WTC11 (cell line): ENCODE measurements at regions not wholly inside any gene's neighbourhood (a gene's known extent, or its start where the extent isn't known, plus 50 kb on each side); places are given as distances from the start of the nearest gene placed in this dataset.

ENCODE experiments used
- CTCF ChIP-seq: fragments of 200-600 bp; IDR thresholded peaks from 2 replicates; pipeline ENCODE4 v1.8.0; 2022; ENCODE audit warnings: antibody characterized with exemption
- HMGXB4 ChIP-seq: sonication (generic); formaldehyde crosslinking; IDR thresholded peaks from 2 replicates; pipeline ENCODE4 v1.8.1; 2023; ENCODE audit warnings: mild to moderate bottlenecking, moderate library complexity, missing genetic modification reagents
- MAX ChIP-seq: sonication (generic); formaldehyde crosslinking; IDR thresholded peaks from 2 replicates; pipeline ENCODE4 v1.8.0; 2022; ENCODE audit warnings: mild to moderate bottlenecking, missing genetic modification reagents
- NFYB ChIP-seq: sonication (generic); formaldehyde crosslinking; conservative IDR thresholded peaks from 2 replicates; pipeline ENCODE4 v1.8.0; 2022; ENCODE audit warnings: low read depth, missing genetic modification reagents
- OVOL2 ChIP-seq: fragments of 250-450 bp; sonication (Bioruptor Pico); IDR thresholded peaks from 2 replicates; pipeline ENCODE4 v1.9.0; 2021; ENCODE audit warnings: mild to moderate bottlenecking, borderline replicate concordance
- SMAD3 ChIP-seq: sonication (generic); formaldehyde crosslinking; IDR thresholded peaks from 2 replicates; pipeline ENCODE4 v1.8.0; 2022; ENCODE audit warnings: missing genetic modification reagents, mild to moderate bottlenecking, borderline replicate concordance

- TF ChIP-seq SMAD3 (CRISPR knock-in tag) (no peak), CTCF (no peak), NFYB (CRISPR knock-in tag) (no peak), HMGXB4 (CRISPR knock-in tag) (no peak), OVOL2 (CRISPR knock-in tag) (no peak), MAX (CRISPR knock-in tag) (no peak)
Observed at GRCh38 chr10:131816941-131817700, 83.7 kb upstream of the PPP2R2D start.
